H1 (cell line): ENCODE measurements at regions not wholly inside any gene's neighbourhood (a gene's known extent, or its start where the extent isn't known, plus 50 kb on each side); places are given as distances from the start of the nearest gene placed in this dataset.

Experiments used
- CTCF ChIA-PET: fragments of 300-600 bp; sonication (Branson Sonifier 250); formaldehyde crosslinking; loops from one replicate; lab custom pipeline; 2021; ENCODE audit not compliant: partially characterized antibody; lab: Charles Lee
- POLR2A ChIA-PET: fragments of 300-600 bp; sonication (Branson Sonifier 250); formaldehyde crosslinking; loops from one replicate; lab custom pipeline; 2021; ENCODE audit warnings: inconsistent platforms; ENCODE audit not compliant: partially characterized antibody; lab: Charles Lee
- DNase-seq, 2 experiments: peaks; one replicate each; pipeline versions ENCODE4 v3.0.0 to v3.0.0-alpha.2; 2010 to 2022; ENCODE audit warnings: low spot score in 2 of 2, low read depth in 1 of 2, mixed read lengths in 1 of 2
- FAIRE-seq: peaks from 2 replicates; lab custom pipeline; 2011; peaks lifted over from hg19 to GRCh38; lab: Jason Lieb, UNC
- H2AFZ ChIP-seq: 2 replicates; pipeline ENCODE4 v1.8.1; 2012; ENCODE audit warnings: low read length, inconsistent platforms
- H2AK5ac ChIP-seq: 2 replicates; pipeline ENCODE4 v1.6.1; 2013; ENCODE audit warnings: low read depth, low read length
- H2BK120ac ChIP-seq: replicated peaks from 2 replicates; pipeline ENCODE3; 2013; ENCODE audit warnings: low read depth, low read length, inconsistent platforms
- H2BK12ac ChIP-seq: 2 replicates; pipeline ENCODE4 v1.6.1; 2013; ENCODE audit warnings: low read depth, low read length
- H2BK15ac ChIP-seq: 2 replicates; pipeline ENCODE4 v1.6.1; 2013; ENCODE audit warnings: low read length
- H2BK20ac ChIP-seq: 2 replicates; pipeline ENCODE4 v1.6.1; 2013; ENCODE audit warnings: low read length
- H2BK5ac ChIP-seq: 2 replicates; pipeline ENCODE4 v1.6.1; 2013; ENCODE audit warnings: low read depth, low read length
- H3K14ac ChIP-seq: 2 replicates; pipeline ENCODE4 v1.6.1; 2013; ENCODE audit warnings: inconsistent platforms; ENCODE audit not compliant: insufficient read length
- H3K18ac ChIP-seq: 2 replicates; pipeline ENCODE4 v1.6.1; 2013; ENCODE audit warnings: low read length; ENCODE audit errors: extremely low read depth
- H3K23ac ChIP-seq: 2 replicates; pipeline ENCODE4 v1.6.1; 2013; ENCODE audit warnings: inconsistent platforms; ENCODE audit not compliant: insufficient read length
- H3K23me2 ChIP-seq: 2 replicates; pipeline ENCODE4 v1.6.1; 2013; ENCODE audit warnings: low read depth, low read length
- H3K27ac ChIP-seq: 2 replicates; pipeline ENCODE4 v1.6.1; 2011; ENCODE audit warnings: low read depth, low read length, inconsistent platforms
- H3K27me3 ChIP-seq, 4 experiments: replicated peaks in 1 of 4; 1 replicate in 1 of 4; 2 replicates in 3 of 4; pipeline versions ENCODE4 v1.6.1 to v1.8.1; 2011 to 2013; ENCODE audit warnings: low read length in 3 of 4, mild to moderate bottlenecking in 3 of 4, inconsistent platforms in 2 of 4, mixed read lengths in 2 of 4, moderate library complexity in 1 of 4; ENCODE audit not compliant: control insufficient read depth in 3 of 4, insufficient read depth in 3 of 4; ENCODE audit errors: extremely low read depth in 1 of 4
- H3K36me3 ChIP-seq, 4 experiments: 2 replicates each; pipeline versions ENCODE4 v1.6.1 to v1.8.1; 2011 to 2013; ENCODE audit warnings: mild to moderate bottlenecking in 4 of 4, low read length in 3 of 4, moderate library complexity in 2 of 4, control low read depth in 1 of 4, inconsistent platforms in 1 of 4; ENCODE audit not compliant: insufficient read depth in 4 of 4, control insufficient read depth in 2 of 4
- H3K4ac ChIP-seq: replicated peaks from 2 replicates; pipeline ENCODE3; 2013; ENCODE audit warnings: low read length, low read depth, mixed read lengths, inconsistent platforms; ENCODE audit not compliant: insufficient read length
- H3K4me1 ChIP-seq, 4 experiments: replicated peaks in 1 of 4; 1 replicate in 1 of 4; 2 replicates in 3 of 4; pipeline versions ENCODE4 v1.6.1 to v1.8.1; 2011 to 2013; ENCODE audit warnings: low read length in 3 of 4, inconsistent platforms in 2 of 4, mixed read lengths in 1 of 4; ENCODE audit not compliant: insufficient read depth in 4 of 4, control insufficient read depth in 3 of 4
- H3K4me2 ChIP-seq, 2 experiments: 2 replicates each; pipeline versions ENCODE4 v1.6.1 to v1.8.1; 2011 to 2013; ENCODE audit warnings: low read depth in 2 of 2, low read length in 2 of 2, control low read depth in 1 of 2, inconsistent platforms in 1 of 2, mild to moderate bottlenecking in 1 of 2; ENCODE audit not compliant: insufficient read depth in 1 of 2
- H3K4me3 ChIP-seq, 4 experiments: fragments of 200-600, 300-600 bp in 1 of 4; sonication (generic), shearing (Covaris generic), sonication (Bioruptor Twin) in 1 of 4; 2 replicates each; pipeline versions ENCODE4 v1.5.1 to v1.8.1; 2011 to 2016; ENCODE audit warnings: low read length in 4 of 4, low read depth in 3 of 4, control low read depth in 2 of 4, inconsistent platforms in 2 of 4, mild to moderate bottlenecking in 2 of 4, mixed read lengths in 1 of 4, moderate library complexity in 1 of 4; ENCODE audit not compliant: insufficient read depth in 2 of 4; ENCODE audit errors: extremely low read depth in 1 of 4
- H3K56ac ChIP-seq: replicated peaks from 2 replicates; pipeline ENCODE3; 2013; ENCODE audit warnings: low read depth, mild to moderate bottlenecking, mixed read lengths, low read length, inconsistent platforms; ENCODE audit not compliant: insufficient read length
- H3K79me1 ChIP-seq: 2 replicates; pipeline ENCODE4 v1.6.1; 2013; ENCODE audit warnings: low read depth, low read length, control low read depth
- H3K79me2 ChIP-seq, 2 experiments: 2 replicates each; pipeline versions ENCODE4 v1.6.1 to v1.8.1; 2012 to 2013; ENCODE audit warnings: low read length in 2 of 2, mild to moderate bottlenecking in 2 of 2, inconsistent platforms in 1 of 2; ENCODE audit not compliant: insufficient read depth in 2 of 2, control insufficient read depth in 1 of 2
- H3K9ac ChIP-seq, 4 experiments: replicated peaks in 1 of 4; 1 replicate in 1 of 4; 2 replicates in 3 of 4; pipeline versions ENCODE4 v1.6.1 to v1.8.1; 2011 to 2013; ENCODE audit warnings: low read depth in 3 of 4, low read length in 3 of 4, control low read depth in 2 of 4, mild to moderate bottlenecking in 2 of 4, moderate library complexity in 2 of 4, inconsistent platforms in 1 of 4; ENCODE audit errors: extremely low read depth in 1 of 4
- H3K9me3 ChIP-seq, 2 experiments: 2 replicates each; pipeline versions ENCODE4 v1.6.1 to v1.8.1; 2012 to 2013; ENCODE audit warnings: mild to moderate bottlenecking in 2 of 2, moderate library complexity in 2 of 2, control low read depth in 1 of 2, inconsistent platforms in 1 of 2, low read depth in 1 of 2, low read length in 1 of 2, mixed read lengths in 1 of 2; ENCODE audit not compliant: insufficient read depth in 2 of 2
- H4K20me1 ChIP-seq, 2 experiments: replicated peaks in 1 of 2; 2 replicates each; pipeline versions ENCODE3 to v1.8.1; 2011 to 2013; ENCODE audit warnings: inconsistent platforms in 2 of 2, low read length in 2 of 2, mild to moderate bottlenecking in 1 of 2; ENCODE audit not compliant: insufficient read depth in 2 of 2, control insufficient read depth in 1 of 2
- H4K5ac ChIP-seq: 2 replicates; pipeline ENCODE4 v1.6.1; 2013; ENCODE audit warnings: low read length, low read depth, mixed read lengths, inconsistent platforms; ENCODE audit not compliant: insufficient read length
- H4K8ac ChIP-seq: 2 replicates; pipeline ENCODE4 v1.8.0; 2013; ENCODE audit warnings: mild to moderate bottlenecking, moderate library complexity, low read length, inconsistent platforms; ENCODE audit not compliant: insufficient read depth; ENCODE audit errors: extremely low read depth
- H4K91ac ChIP-seq: replicated peaks from 2 replicates; pipeline ENCODE3; 2013; ENCODE audit warnings: low read length, mixed read lengths, inconsistent platforms; ENCODE audit not compliant: insufficient read length
- BACH1 ChIP-seq: IDR thresholded peaks from 2 replicates; pipeline ENCODE4 v1.6.1; 2012; ENCODE audit warnings: low read length, improper control_type of control experiment
- CEBPB ChIP-seq: IDR thresholded peaks from 2 replicates; pipeline ENCODE4 v1.6.1; 2012; ENCODE audit warnings: low read depth, low read length
- EGR1 ChIP-seq: IDR thresholded peaks from 2 replicates; pipeline ENCODE4 v1.6.1; 2011; ENCODE audit warnings: low read depth, low read length, borderline replicate concordance
- EP300 ChIP-seq, 2 experiments: IDR thresholded peaks; 1 replicate in 1 of 2; 2 replicates in 1 of 2; pipeline ENCODE4 v1.6.1; 2011 to 2012; ENCODE audit warnings: low read depth in 2 of 2, low read length in 2 of 2, mild to moderate bottlenecking in 2 of 2, borderline replicate concordance in 1 of 2, inconsistent platforms in 1 of 2, moderate library complexity in 1 of 2
- SP2 ChIP-seq: IDR thresholded peaks from 2 replicates; pipeline ENCODE4 v1.6.1; 2012; ENCODE audit warnings: mild to moderate bottlenecking, low read length, inconsistent platforms
- TEAD4 ChIP-seq: IDR thresholded peaks from 2 replicates; pipeline ENCODE4 v1.6.1; 2012; ENCODE audit warnings: low read depth, low read length, inconsistent platforms, mixed read lengths
- WGBS, 2 experiments: shearing (Covaris generic) in 1 of 2; methylation state at CpG; one replicate each; pipeline versions ENCODE4 v1.1.6 to v1.1.7; 2013 to 2015; ENCODE audit warnings: low lambda C conversion rate in 2 of 2, mixed read lengths in 2 of 2, inconsistent platforms in 1 of 2, low coverage in 1 of 2, missing lambda C conversion rate in 1 of 2; ENCODE audit not compliant: insufficient replicate concordance in 2 of 2, insufficient coverage in 1 of 2, insufficient read length in 1 of 2; ENCODE audit errors: extremely low coverage in 1 of 2, missing lambda C conversion rate in 1 of 2; 5-methylcytosine and 5-hydroxymethylcytosine counted together

DNA sequence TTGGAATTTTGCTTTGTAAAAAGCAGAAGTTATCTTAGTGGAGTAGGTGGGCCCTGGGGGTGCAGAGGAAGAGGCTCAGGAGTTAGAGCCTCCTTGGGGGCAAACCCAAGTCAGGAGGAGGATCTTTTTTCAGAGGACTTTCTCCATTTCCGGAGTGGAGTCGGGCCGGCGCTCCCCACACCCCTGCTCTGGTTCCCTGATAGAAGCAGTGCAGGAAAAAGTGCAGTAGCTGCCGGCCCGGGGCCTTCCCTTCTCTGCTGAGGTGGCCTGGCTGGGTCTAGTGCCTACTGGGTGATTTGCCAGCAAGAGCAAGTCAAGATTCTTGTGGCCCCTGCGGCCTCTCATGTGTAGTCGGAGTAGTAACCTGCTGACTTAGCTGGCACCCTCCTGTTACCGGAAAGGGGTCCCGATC, 124.2 kb upstream of the HS6ST1 start:
- Histone ChIP-seq H4K91ac (no peak overlapping the region), H2AFZ (peak overlapping the region; percentile 16)
- POLR2A ChIA-PET: interaction anchor here (0.7 to 1.7 kb wide), 2 partner anchors 49 to 121 kb away, joined by 3 to 4 read pairs; no protein-coding TSS in a partner anchor

More for the DNA sequence above, 124.2 kb upstream of the HS6ST1 start:
- H3K4me2 ChIP-seq: no peak overlapping the region
- no peaks in the 10 kb centered on the region for H3K9me3 ChIP-seq
- no peak for FAIRE-seq
- H2BK20ac ChIP-seq: 0 out of 2 replicates have a peak overlapping the region, but pooled peaks have one; percentile 6
- H3K56ac ChIP-seq: no peak overlapping the region
- H3K27ac ChIP-seq: no peak overlapping the region
- no peaks in the 10 kb centered on the region for H3K23me2 ChIP-seq
- no peak overlapping the region; the same call in 1 of the 2 replicates for H3K18ac ChIP-seq
- H3K23ac ChIP-seq: no peak overlapping the region
- DNase-seq: peak in 1 of 2 experiments; percentile 53
- no peak overlapping the region for H3K9ac ChIP-seq
- TF ChIP-seq CEBPB: no peak
- no peak for TF ChIP-seq SP2
- TF ChIP-seq BACH1: no peak
- TF ChIP-seq EP300 (IDR thresholded peaks at IDR 0.05; ENCODE audit: borderline replicate concordance in 1 of 2, low read depth in 2 of 2, low read length in 2 of 2): no peak
- TF ChIP-seq TEAD4: no peak
- TF ChIP-seq EGR1: no peak
- H3K4me1 ChIP-seq: peaks cover 5 to 10% (median 8%) of the 10 kb centered on the region in 4 experiments; a peak in 5 of 7 replicates
- H3K14ac ChIP-seq: no peak overlapping the region
- peak overlapping the region; percentile 53 for H3K4ac ChIP-seq
- H4K8ac ChIP-seq: 0 out of 2 replicates have a peak overlapping the region, but pooled peaks have one; percentile 31
- no peaks in the 10 kb centered on the region for H3K79me1 ChIP-seq
- H3K79me2 ChIP-seq: no peaks in the 10 kb centered on the region
- no peaks in the 10 kb centered on the region for H3K27me3 ChIP-seq
- H4K5ac ChIP-seq: no peak overlapping the region
- H4K20me1 ChIP-seq: no peaks in the 10 kb centered on the region
- no peak overlapping the region for H3K4me3 ChIP-seq
- no peak overlapping the region for H2BK5ac ChIP-seq
- WGBS, 2 experiments: 57% methylated on average over 10 of the region's 10 CpGs; no CpG with 5 or more reads in 1 of the 2 experiments
- peak overlapping the region; percentile 77 for H2BK120ac ChIP-seq
- no peak overlapping the region for H2BK12ac ChIP-seq
- no peak overlapping the region for H2AK5ac ChIP-seq
- H2BK15ac ChIP-seq: 0 out of 2 replicates have a peak overlapping the region, but pooled peaks have one; percentile 61
- CTCF ChIA-PET: no interaction called here
- no peaks in the 10 kb centered on the region for H3K36me3 ChIP-seq
